ENCODE measurements at regions not wholly inside any gene's neighbourhood (a gene's known extent, or its start where the extent isn't known, plus 50 kb on each side); places are given as distances from the start of the nearest gene placed in this dataset.

DNA sequence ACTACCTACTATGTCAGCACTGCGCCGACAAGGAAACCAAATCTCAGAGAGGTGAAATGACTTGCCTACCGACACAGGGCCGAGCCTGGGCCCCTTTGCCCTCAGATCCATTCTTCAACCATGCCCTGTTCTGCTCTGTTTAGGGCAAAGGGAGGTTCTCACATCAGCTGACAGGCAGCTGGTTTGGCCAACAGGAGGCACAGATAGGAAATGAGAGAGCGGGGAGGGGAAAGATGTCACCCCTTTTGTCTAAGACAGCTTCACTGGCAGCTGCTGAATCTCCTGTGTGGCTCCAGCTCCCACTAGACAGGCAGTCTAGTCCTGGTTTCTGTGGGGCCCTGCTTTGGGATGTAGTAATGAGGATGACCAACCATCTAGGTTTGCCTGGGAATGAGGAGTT is 158.7 kb downstream of the TMEM200A start:
- TF ChIP-seq, protein P1, sequence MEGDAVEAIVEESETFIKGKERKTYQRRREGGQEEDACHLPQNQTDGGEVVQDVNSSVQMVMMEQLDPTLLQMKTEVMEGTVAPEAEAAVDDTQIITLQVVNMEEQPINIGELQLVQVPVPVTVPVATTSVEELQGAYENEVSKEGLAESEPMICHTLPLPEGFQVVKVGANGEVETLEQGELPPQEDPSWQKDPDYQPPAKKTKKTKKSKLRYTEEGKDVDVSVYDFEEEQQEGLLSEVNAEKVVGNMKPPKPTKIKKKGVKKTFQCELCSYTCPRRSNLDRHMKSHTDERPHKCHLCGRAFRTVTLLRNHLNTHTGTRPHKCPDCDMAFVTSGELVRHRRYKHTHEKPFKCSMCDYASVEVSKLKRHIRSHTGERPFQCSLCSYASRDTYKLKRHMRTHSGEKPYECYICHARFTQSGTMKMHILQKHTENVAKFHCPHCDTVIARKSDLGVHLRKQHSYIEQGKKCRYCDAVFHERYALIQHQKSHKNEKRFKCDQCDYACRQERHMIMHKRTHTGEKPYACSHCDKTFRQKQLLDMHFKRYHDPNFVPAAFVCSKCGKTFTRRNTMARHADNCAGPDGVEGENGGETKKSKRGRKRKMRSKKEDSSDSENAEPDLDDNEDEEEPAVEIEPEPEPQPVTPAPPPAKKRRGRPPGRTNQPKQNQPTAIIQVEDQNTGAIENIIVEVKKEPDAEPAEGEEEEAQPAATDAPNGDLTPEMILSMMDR (IDR thresholded peaks at IDR 0.05; ENCODE audit: poor library complexity, severe bottlenecking), result no peak
- TF ChIP-seq EP300 (conservative IDR thresholded peaks at IDR 0.05; ENCODE audit: poor library complexity, severe bottlenecking) (no peak), TAF1 (IDR thresholded peaks at IDR 0.05; ENCODE audit: low read depth) (no peak), POLR2AphosphoS5 (IDR thresholded peaks at IDR 0.05) (no peak), EZH2 (IDR thresholded peaks at IDR 0.05; ENCODE audit: borderline replicate concordance, insufficient read depth, low read length, poor library complexity, severe bottlenecking) (no peak), MXI1 (conservative IDR thresholded peaks at IDR 0.05; ENCODE audit: poor library complexity, severe bottlenecking) (no peak)
- TF ChIP-seq, protein P2, sequence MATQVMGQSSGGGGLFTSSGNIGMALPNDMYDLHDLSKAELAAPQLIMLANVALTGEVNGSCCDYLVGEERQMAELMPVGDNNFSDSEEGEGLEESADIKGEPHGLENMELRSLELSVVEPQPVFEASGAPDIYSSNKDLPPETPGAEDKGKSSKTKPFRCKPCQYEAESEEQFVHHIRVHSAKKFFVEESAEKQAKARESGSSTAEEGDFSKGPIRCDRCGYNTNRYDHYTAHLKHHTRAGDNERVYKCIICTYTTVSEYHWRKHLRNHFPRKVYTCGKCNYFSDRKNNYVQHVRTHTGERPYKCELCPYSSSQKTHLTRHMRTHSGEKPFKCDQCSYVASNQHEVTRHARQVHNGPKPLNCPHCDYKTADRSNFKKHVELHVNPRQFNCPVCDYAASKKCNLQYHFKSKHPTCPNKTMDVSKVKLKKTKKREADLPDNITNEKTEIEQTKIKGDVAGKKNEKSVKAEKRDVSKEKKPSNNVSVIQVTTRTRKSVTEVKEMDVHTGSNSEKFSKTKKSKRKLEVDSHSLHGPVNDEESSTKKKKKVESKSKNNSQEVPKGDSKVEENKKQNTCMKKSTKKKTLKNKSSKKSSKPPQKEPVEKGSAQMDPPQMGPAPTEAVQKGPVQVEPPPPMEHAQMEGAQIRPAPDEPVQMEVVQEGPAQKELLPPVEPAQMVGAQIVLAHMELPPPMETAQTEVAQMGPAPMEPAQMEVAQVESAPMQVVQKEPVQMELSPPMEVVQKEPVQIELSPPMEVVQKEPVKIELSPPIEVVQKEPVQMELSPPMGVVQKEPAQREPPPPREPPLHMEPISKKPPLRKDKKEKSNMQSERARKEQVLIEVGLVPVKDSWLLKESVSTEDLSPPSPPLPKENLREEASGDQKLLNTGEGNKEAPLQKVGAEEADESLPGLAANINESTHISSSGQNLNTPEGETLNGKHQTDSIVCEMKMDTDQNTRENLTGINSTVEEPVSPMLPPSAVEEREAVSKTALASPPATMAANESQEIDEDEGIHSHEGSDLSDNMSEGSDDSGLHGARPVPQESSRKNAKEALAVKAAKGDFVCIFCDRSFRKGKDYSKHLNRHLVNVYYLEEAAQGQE (IDR thresholded peaks at IDR 0.05; ENCODE audit: borderline replicate concordance), result no peak

Measured in neural cell (in vitro differentiated cells).